Lower leg skin (tissue), 3 donors: ENCODE measurements at regions not wholly inside any gene's neighbourhood (a gene's known extent, or its start where the extent isn't known, plus 50 kb on each side); places are given as distances from the start of the nearest gene placed in this dataset.

Experiments
- CTCF ChIP-seq, 3 donors: fragments of 450-650 bp; IDR thresholded peaks; one replicate each; pipeline ENCODE4 v1.5.1; 2016; ENCODE audit warnings: antibody characterized with exemption in 3 of 3, mild to moderate bottlenecking in 3 of 3, moderate library complexity in 2 of 3
- POLR2A ChIP-seq, 2 donors: fragments of 450-650 bp; IDR thresholded peaks; one replicate each; pipeline ENCODE4 v1.6.1; 2016 to 2017; ENCODE audit warnings: antibody characterized with exemption in 2 of 2, mild to moderate bottlenecking in 1 of 2, moderate library complexity in 1 of 2

DNA sequence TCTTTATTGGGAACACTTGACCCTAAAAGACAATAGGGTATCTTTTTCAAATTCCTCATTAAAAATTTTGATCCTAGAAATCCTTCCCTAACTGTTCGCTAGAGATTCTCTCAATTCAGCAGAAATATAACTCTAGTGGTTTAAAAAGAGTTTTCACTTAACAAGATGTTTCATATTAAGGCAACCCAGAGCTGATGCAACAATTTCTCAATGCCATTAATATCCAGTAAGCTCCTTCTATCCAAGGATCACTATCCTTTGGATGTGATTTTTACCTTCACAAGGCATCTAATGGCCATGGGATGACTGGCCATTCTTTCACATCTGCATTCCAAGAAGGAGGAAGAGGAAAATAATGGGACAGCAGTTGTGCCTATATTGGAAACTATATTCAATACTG, 183.4 kb downstream of the ANKRD50 start:
- TF ChIP-seq CTCF (IDR thresholded peaks at IDR 0.05) (no peak), POLR2A (IDR thresholded peaks at IDR 0.05) (no peak)
